ENCODE measurements at regions not wholly inside any gene's neighbourhood (a gene's known extent, or its start where the extent isn't known, plus 50 kb on each side); places are given as distances from the start of the nearest gene placed in this dataset.

- no peaks in the 10 kb centered on the region for H3K9me2 ChIP-seq (ENCODE audit: insufficient read depth)
- TF ChIP-seq RAD21 (IDR thresholded peaks at IDR 0.05; ENCODE audit: low read depth) (no peak), MAX (IDR thresholded peaks at IDR 0.05) (no peak), SRF (IDR thresholded peaks at IDR 0.05; ENCODE audit: low read depth) (no peak), YY1 (IDR thresholded peaks at IDR 0.05; ENCODE audit: extremely low read depth, insufficient replicate concordance, low read depth, low read length) (no peak)
- BruUV-seq (replicated peaks): no TSS peak
- ATAC-seq: no peak
- no peaks in the 10 kb centered on the region for H3K36me3 ChIP-seq (ENCODE audit: control insufficient read depth in 1 of 2, insufficient read depth in 2 of 2, low read length in 2 of 2)
- H3K27ac ChIP-seq (ENCODE audit: low read depth, low read length): no peak overlapping the region
- peaks cover 19% of the 10 kb centered on the region; the same call in 1 of the 2 replicates for H3K27me3 ChIP-seq (ENCODE audit: insufficient read depth, low read length)
- POLR2A ChIA-PET: no interaction called here
- H3K9me3 ChIP-seq (ENCODE audit: control insufficient read depth in 1 of 2, insufficient read depth in 1 of 2, low read depth in 1 of 2, low read length in 2 of 2): no peaks in the 10 kb centered on the region
- CTCF ChIA-PET: no interaction called here
- H4K20me1 ChIP-seq (ENCODE audit: insufficient read depth): no peaks in the 10 kb centered on the region
- intact Hi-C loops (cut with micrococcal nuclease): no loop called here
- H3K79me2 ChIP-seq (ENCODE audit: insufficient read depth, low read length): no peaks in the 10 kb centered on the region
- no peaks in the 10 kb centered on the region for H3K4me1 ChIP-seq (ENCODE audit: control insufficient read depth in 1 of 2, insufficient read depth in 2 of 2, low read length in 2 of 2)
- no peak overlapping the region for H3K4me3 ChIP-seq (replicated peaks in 1 of 2; ENCODE audit: low read depth in 1 of 2, low read length in 2 of 2)
- no peak overlapping the region for H3K9ac ChIP-seq (ENCODE audit: low read length)
- no peak overlapping the region for H3K4me2 ChIP-seq (ENCODE audit: low read length)
- DNase-seq (ENCODE audit: low read depth, low spot score): no peak
- H2AFZ ChIP-seq (ENCODE audit: low read depth, low read length, poor library complexity, severe bottlenecking): no peak overlapping the region
- RAD21 ChIA-PET (ENCODE audit: low non-redundant PET in 1 of 2, low total read pairs in 2 of 2, uncharacterized antibody in 2 of 2, unreplicated experiment in 2 of 2): no interaction called here
Observed at GRCh38 chr4:182139491-182139890, 103.7 kb upstream of the TENM3 start.

DNA sequence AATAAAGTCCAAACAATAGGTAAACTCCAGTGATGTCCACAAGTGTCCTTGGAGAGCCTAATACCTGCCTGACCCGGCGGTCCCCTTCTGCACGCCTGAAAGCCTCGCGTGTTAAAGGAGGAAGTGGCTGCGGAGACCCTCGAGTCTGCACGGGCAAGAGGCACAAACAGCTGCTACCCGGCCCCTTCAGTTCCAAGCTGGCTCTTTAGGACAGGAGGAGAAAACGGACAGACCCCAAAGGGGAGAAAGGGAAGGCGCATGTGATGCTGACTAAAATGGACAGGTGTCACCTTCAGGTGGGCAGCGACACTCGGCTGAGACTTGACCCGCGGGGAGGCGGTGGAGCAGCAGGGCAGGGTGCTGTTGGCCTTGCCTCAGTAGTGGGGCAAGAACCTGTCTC, 102.7 kb upstream of the TENM3 start:
- CTCF ChIA-PET: no interaction called here
- no peaks in the 10 kb centered on the region for H3K4me1 ChIP-seq (ENCODE audit: control insufficient read depth in 1 of 2, insufficient read depth in 2 of 2, low read length in 2 of 2)
- no peaks in the 10 kb centered on the region for H3K79me2 ChIP-seq (ENCODE audit: insufficient read depth, low read length)
- no TSS peak for BruUV-seq (replicated peaks)
- H4K20me1 ChIP-seq (ENCODE audit: insufficient read depth): no peaks in the 10 kb centered on the region
- H3K9me3 ChIP-seq (ENCODE audit: control insufficient read depth in 1 of 2, insufficient read depth in 1 of 2, low read depth in 1 of 2, low read length in 2 of 2): no peaks in the 10 kb centered on the region
- TF ChIP-seq FOSL1 (IDR thresholded peaks at IDR 0.05; ENCODE audit: low read depth) (no peak), CEBPB (IDR thresholded peaks at IDR 0.05; ENCODE audit: low read depth) (no peak), JUND (IDR thresholded peaks at IDR 0.05) (no peak), ELF1 (IDR thresholded peaks at IDR 0.05; ENCODE audit: borderline replicate concordance, low read depth) (no peak), MAX (IDR thresholded peaks at IDR 0.05) (no peak), RAD21 (IDR thresholded peaks at IDR 0.05; ENCODE audit: low read depth) (no peak), EZH2phosphoT487 (IDR thresholded peaks at IDR 0.05; ENCODE audit: borderline replicate concordance) (no peak), SRF (IDR thresholded peaks at IDR 0.05; ENCODE audit: low read depth) (no peak)
- TF ChIP-seq, protein P1, sequence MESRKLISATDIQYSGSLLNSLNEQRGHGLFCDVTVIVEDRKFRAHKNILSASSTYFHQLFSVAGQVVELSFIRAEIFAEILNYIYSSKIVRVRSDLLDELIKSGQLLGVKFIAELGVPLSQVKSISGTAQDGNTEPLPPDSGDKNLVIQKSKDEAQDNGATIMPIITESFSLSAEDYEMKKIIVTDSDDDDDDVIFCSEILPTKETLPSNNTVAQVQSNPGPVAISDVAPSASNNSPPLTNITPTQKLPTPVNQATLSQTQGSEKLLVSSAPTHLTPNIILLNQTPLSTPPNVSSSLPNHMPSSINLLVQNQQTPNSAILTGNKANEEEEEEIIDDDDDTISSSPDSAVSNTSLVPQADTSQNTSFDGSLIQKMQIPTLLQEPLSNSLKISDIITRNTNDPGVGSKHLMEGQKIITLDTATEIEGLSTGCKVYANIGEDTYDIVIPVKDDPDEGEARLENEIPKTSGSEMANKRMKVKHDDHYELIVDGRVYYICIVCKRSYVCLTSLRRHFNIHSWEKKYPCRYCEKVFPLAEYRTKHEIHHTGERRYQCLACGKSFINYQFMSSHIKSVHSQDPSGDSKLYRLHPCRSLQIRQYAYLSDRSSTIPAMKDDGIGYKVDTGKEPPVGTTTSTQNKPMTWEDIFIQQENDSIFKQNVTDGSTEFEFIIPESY (IDR thresholded peaks at IDR 0.05; ENCODE audit: extremely low read depth, insufficient replicate concordance, low read length): no peak
- intact Hi-C loops (cut with micrococcal nuclease): no loop called here
- H3K27me3 ChIP-seq (ENCODE audit: insufficient read depth, low read length): peaks cover 19% of the 10 kb centered on the region; the same call in 1 of the 2 replicates
- no peak overlapping the region for H2AFZ ChIP-seq (ENCODE audit: low read depth, low read length, poor library complexity, severe bottlenecking)
- H3K36me3 ChIP-seq (ENCODE audit: control insufficient read depth in 1 of 2, insufficient read depth in 2 of 2, low read length in 2 of 2): no peaks in the 10 kb centered on the region
- POLR2A ChIA-PET: no interaction called here
- H3K4me3 ChIP-seq (replicated peaks in 1 of 2; ENCODE audit: low read depth in 1 of 2, low read length in 2 of 2): no peak overlapping the region
- H3K9me2 ChIP-seq (ENCODE audit: insufficient read depth): no peaks in the 10 kb centered on the region
- RAD21 ChIA-PET (ENCODE audit: low non-redundant PET in 1 of 2, low total read pairs in 2 of 2, uncharacterized antibody in 2 of 2, unreplicated experiment in 2 of 2): no interaction called here
- no peak overlapping the region for H3K27ac ChIP-seq (ENCODE audit: low read depth, low read length)
- H3K4me2 ChIP-seq (ENCODE audit: low read length): no peak overlapping the region
- DNase-seq (ENCODE audit: low read depth, low spot score): no peak
- H3K9ac ChIP-seq (ENCODE audit: low read length): no peak overlapping the region
- ATAC-seq: no peak

Data from HCT116 (cell line).